Prostate gland (tissue), 2 donors: ENCODE measurements at regions not wholly inside any gene's neighbourhood (a gene's known extent, or its start where the extent isn't known, plus 50 kb on each side); places are given as distances from the start of the nearest gene placed in this dataset.

Experiments used
- POLR2A ChIP-seq: fragments of 450-650 bp; IDR thresholded peaks from one replicate; pipeline ENCODE4 v1.6.1; 2016; ENCODE audit warnings: antibody characterized with exemption, mild to moderate bottlenecking
- TF ChIP-seq, protein P1 (sequence below), 4 experiments: fragments of 200-600 bp in 2 of 4; fragments of 450-650 bp in 2 of 4; sonication (generic) in 2 of 4; IDR thresholded peaks; 1 replicate in 3 of 4; 2 replicates in 1 of 4; pipeline ENCODE4 v1.5.1; 2016 to 2019; ENCODE audit warnings: antibody characterized with exemption in 4 of 4, mild to moderate bottlenecking in 2 of 4, moderate library complexity in 2 of 4

DNA sequence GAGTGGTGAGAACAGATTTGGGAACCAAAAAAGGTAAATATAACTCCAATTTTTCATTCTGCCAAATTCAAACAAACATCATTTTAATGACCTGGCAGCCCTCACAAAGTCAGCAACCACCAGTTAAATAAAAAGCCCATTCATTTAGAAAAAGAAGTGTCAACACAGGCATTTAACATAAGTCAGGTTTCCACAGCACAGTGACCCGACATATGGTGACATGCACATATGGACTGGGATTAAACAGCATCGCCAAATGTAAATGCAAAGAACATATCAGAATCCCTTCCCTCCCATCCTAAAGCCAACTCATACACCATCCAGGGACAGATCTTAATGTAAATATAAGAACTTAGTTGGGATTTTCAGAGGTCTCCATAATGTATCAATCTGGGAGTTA, 293.2 kb downstream of the FGFR2 start:
- TF ChIP-seq, protein P1, sequence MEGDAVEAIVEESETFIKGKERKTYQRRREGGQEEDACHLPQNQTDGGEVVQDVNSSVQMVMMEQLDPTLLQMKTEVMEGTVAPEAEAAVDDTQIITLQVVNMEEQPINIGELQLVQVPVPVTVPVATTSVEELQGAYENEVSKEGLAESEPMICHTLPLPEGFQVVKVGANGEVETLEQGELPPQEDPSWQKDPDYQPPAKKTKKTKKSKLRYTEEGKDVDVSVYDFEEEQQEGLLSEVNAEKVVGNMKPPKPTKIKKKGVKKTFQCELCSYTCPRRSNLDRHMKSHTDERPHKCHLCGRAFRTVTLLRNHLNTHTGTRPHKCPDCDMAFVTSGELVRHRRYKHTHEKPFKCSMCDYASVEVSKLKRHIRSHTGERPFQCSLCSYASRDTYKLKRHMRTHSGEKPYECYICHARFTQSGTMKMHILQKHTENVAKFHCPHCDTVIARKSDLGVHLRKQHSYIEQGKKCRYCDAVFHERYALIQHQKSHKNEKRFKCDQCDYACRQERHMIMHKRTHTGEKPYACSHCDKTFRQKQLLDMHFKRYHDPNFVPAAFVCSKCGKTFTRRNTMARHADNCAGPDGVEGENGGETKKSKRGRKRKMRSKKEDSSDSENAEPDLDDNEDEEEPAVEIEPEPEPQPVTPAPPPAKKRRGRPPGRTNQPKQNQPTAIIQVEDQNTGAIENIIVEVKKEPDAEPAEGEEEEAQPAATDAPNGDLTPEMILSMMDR (IDR thresholded peaks at IDR 0.05) = no peak
- no peak for TF ChIP-seq POLR2A
